NCI-H2196 treated with DMSO at 0.1 percent for 48 hours (cell line): ENCODE measurements at regions not wholly inside any gene's neighbourhood (a gene's known extent, or its start where the extent isn't known, plus 50 kb on each side); places are given as distances from the start of the nearest gene placed in this dataset.

ENCODE experiments used
- DNase-seq: peaks from one replicate; lab custom pipeline; 2025; ENCODE audit not compliant: unreplicated experiment; lab: John Stamatoyannopoulos, UW

- DNase-seq, result no peak
Observed at GRCh38 chr4:53695540-53696463, 104.5 kb upstream of the LNX1 start.

GRCh38 chr4:53694666-53695065, 103.4 kb upstream of the LNX1 start:
- no peak for DNase-seq

GRCh38 chr4:53693909-53694308, 102.6 kb upstream of the LNX1 start:
- DNase-seq, result no peak

- DNase-seq, result no peak
Observed at GRCh38 chr4:53693408-53693807, 102.1 kb upstream of the LNX1 start.

- DNase-seq, result no peak
Observed at GRCh38 chr4:53688186-53688790, 97.0 kb upstream of the LNX1 start.

- no peak for DNase-seq
Observed at GRCh38 chr4:53686521-53686920, 95.2 kb upstream of the LNX1 start.

GRCh38 chr4:53684136-53685130, 93.1 kb upstream of the LNX1 start:
- DNase-seq, result no peak

- no peak for DNase-seq
Observed at GRCh38 chr4:53682908-53683307, 91.6 kb upstream of the LNX1 start.

GRCh38 chr4:53682196-53682595, 90.9 kb upstream of the LNX1 start:
- DNase-seq, result no peak

GRCh38 chr4:53680598-53680997, 89.3 kb upstream of the LNX1 start:
- DNase-seq, result no peak

- DNase-seq, result no peak
Observed at GRCh38 chr4:53680168-53680567, 88.9 kb upstream of the LNX1 start.

- DNase-seq, result no peak
Observed at GRCh38 chr4:53676402-53676871, 85.2 kb upstream of the LNX1 start.

GRCh38 chr4:53674903-53675302, 83.6 kb upstream of the LNX1 start:
- DNase-seq, result no peak

- DNase-seq, result no peak
Observed at GRCh38 chr4:53672873-53673272, 81.6 kb upstream of the LNX1 start.

- DNase-seq, result no peak
Observed at GRCh38 chr4:53671757-53672156, 80.5 kb upstream of the LNX1 start.

- DNase-seq, result no peak
Observed at GRCh38 chr4:53659737-53660136, 68.5 kb upstream of the LNX1 start.

- DNase-seq, result no peak
Observed at GRCh38 chr4:53659112-53659511, 67.8 kb upstream of the LNX1 start.

GRCh38 chr4:53658029-53658428, 66.7 kb upstream of the LNX1 start:
- no peak for DNase-seq

GRCh38 chr4:53656421-53656981, 65.2 kb upstream of the LNX1 start:
- DNase-seq, result no peak

- DNase-seq, result no peak
Observed at GRCh38 chr4:53654300-53654758, 63.0 kb upstream of the LNX1 start.
